GM20000 (cell line): ENCODE measurements at regions not wholly inside any gene's neighbourhood (a gene's known extent, or its start where the extent isn't known, plus 50 kb on each side); places are given as distances from the start of the nearest gene placed in this dataset.

ENCODE experiments used
- DNase-seq: peaks from one replicate; pipeline ENCODE4 v3.0.0; 2012; ENCODE audit warnings: low spot score
- TF ChIP-seq, protein P1 (sequence below): IDR thresholded peaks from 2 replicates; pipeline ENCODE4 v1.5.1; 2012; ENCODE audit warnings: mild to moderate bottlenecking, control low read depth; ENCODE audit errors: extremely low read depth, missing control alignments

DNA sequence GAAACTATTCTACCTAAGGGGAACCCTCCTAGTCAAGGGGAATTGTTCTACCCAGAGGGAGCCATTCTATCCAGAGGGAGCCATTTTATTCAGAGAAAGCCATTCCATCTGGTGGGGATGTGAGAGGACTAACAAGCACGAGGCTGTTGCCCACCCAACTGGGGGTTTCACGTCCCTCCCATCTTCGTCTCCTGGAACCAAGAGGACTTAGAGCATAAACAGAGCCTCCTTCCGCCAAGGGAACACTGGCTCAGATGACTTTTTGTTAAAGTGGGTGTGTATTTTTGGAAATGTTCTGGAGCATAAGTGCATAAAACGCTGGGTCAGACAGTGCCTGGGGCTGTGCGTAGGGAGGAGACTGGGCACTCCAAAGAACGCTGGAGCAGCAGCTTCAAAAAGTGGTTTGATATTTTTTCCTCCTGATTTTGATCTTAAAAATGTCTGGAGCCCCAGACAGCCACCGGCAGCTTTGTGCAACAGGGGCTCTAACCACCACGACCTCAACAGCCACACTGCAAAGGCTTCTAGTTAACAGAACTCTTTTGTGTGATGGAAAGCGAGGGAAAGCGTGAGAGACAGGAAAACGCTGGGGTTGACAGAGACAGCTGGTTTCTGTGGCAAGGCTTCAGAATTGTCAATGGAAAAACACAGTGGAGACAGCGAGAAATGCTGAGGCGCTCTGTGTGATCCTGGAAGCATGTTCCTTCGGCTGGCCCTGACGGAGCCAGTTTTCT is 363.6 kb upstream of the CAMK1G start:
- DNase-seq = no peak

GRCh38 chr1:209222826-209223225 is 360.7 kb upstream of the CAMK1G start:
- TF ChIP-seq, protein P1, sequence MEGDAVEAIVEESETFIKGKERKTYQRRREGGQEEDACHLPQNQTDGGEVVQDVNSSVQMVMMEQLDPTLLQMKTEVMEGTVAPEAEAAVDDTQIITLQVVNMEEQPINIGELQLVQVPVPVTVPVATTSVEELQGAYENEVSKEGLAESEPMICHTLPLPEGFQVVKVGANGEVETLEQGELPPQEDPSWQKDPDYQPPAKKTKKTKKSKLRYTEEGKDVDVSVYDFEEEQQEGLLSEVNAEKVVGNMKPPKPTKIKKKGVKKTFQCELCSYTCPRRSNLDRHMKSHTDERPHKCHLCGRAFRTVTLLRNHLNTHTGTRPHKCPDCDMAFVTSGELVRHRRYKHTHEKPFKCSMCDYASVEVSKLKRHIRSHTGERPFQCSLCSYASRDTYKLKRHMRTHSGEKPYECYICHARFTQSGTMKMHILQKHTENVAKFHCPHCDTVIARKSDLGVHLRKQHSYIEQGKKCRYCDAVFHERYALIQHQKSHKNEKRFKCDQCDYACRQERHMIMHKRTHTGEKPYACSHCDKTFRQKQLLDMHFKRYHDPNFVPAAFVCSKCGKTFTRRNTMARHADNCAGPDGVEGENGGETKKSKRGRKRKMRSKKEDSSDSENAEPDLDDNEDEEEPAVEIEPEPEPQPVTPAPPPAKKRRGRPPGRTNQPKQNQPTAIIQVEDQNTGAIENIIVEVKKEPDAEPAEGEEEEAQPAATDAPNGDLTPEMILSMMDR = no peak
- DNase-seq = no peak

More for the DNA sequence above, 363.6 kb upstream of the CAMK1G start:
- TF ChIP-seq, protein P1 = no peak

DNA sequence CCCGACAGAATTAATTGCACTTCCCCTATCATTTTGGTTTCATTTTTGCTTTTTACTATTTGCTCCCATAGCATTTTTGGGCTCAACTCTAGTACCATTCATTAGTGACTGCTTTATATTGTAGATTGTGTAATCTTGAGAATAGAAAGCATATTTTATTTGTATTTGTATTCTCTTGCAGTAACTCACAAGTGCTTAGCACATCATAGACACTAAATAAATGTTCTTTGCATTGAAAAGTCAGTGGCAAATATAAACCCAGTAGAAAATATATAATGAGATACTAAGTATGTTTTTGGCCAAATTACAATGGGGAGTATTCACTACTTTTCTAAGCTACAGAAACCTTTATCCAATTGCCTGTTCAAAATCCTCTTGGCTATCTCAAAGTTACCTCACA is 359.7 kb upstream of the CAMK1G start:
- no peak for DNase-seq
- TF ChIP-seq, protein P1 = no peak

GRCh38 chr1:209224886-209225285 is 358.6 kb upstream of the CAMK1G start:
- no peak for DNase-seq
- TF ChIP-seq, protein P1 = no peak

DNA sequence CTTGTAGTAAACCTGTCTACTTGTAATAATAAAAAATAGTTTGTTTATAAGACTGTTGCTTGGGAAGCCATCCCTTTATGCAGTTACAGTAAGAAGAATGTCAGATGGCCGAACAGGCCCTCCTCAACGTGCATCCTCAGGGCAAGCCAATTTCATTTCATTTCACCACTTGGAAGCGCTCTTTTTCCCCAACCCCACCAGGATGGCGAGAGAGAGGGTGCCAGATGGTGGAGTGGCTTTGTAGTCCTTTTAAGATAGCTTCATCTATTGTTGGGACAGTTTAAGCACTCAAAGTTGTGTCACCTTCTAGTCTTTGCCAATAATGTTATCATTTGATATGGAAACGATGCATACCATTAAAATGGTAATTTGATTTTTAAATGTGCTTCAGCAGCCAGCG is 356.3 kb upstream of the CAMK1G start:
- TF ChIP-seq, protein P1 = no peak
- no peak for DNase-seq

DNA sequence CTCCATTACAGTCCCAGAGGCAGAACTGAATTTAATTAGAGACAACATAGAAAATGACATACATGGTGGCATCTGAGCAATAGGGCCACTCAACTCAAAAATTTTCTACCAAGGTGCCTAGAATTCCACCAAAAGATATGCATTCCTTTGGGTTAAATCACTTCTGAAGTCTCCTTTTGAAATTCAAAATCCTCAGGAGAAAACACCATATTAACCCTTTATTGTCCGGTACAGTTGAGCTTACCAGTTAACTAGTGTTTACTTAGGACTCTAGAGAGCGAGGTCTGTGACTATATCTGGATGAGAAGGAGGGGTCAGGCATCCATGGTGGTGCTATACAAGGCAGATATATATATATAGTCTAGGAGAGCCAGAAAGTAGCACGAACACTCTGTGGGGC is 355.6 kb upstream of the CAMK1G start:
- TF ChIP-seq, protein P1 = no peak
- DNase-seq = no peak

GRCh38 chr1:209229494-209230061 is 353.9 kb upstream of the CAMK1G start:
- TF ChIP-seq, protein P1 = no peak
- no peak for DNase-seq
